OCI-LY7 (cell line): ENCODE measurements at regions not wholly inside any gene's neighbourhood (a gene's known extent, or its start where the extent isn't known, plus 50 kb on each side); places are given as distances from the start of the nearest gene placed in this dataset.

Source experiments
- BruUV-seq: library from RNA; stranded (reverse); fragments of 400-500 nt; replicated peaks from 2 replicates; lab custom pipeline; 2021; lab: Mats Ljungman, UMichigan
- CTCF ChIA-PET: fragments of 300-600 bp; sonication (Branson Sonifier 250); formaldehyde crosslinking; loops from one replicate; lab custom pipeline; 2022; ENCODE audit warnings: antibody characterized with exemption; ENCODE audit not compliant: unreplicated experiment; lab: Charles Lee
- POLR2A ChIA-PET: fragments of 300-600 bp; sonication (Branson Sonifier 250); formaldehyde crosslinking; loops from one replicate; lab custom pipeline; 2022; ENCODE audit warnings: antibody characterized with exemption; lab: Charles Lee
- DNase-seq: peaks from one replicate; pipeline ENCODE4 v3.0.0-alpha.2; 2015; ENCODE audit warnings: low spot score
- H2AFZ ChIP-seq: fragments of 200-600 bp; sonication (generic), shearing (Covaris generic); 2 replicates; pipeline ENCODE4 v1.6.1; 2014; ENCODE audit warnings: mild to moderate bottlenecking, antibody characterized with exemption, low read length, moderate library complexity
- H3K27ac ChIP-seq: fragments of 200-600 bp; sonication (generic); 2 replicates; pipeline ENCODE4 v1.5.1; 2014; ENCODE audit warnings: mixed run types, low read depth, mild to moderate bottlenecking, moderate library complexity, low read length, inconsistent platforms; ENCODE audit not compliant: poor library complexity, severe bottlenecking
- H3K36me3 ChIP-seq: fragments of 200-600 bp; sonication (generic); 2 replicates; pipeline ENCODE4 v1.6.1; 2014; ENCODE audit warnings: mild to moderate bottlenecking, antibody characterized with exemption, low read length, moderate library complexity, mixed read lengths; ENCODE audit not compliant: insufficient read depth
- H3K4me1 ChIP-seq: fragments of 200-600 bp; sonication (generic); 2 replicates; pipeline ENCODE4 v1.5.1; 2014; ENCODE audit warnings: mild to moderate bottlenecking, low read length; ENCODE audit not compliant: insufficient read depth, poor library complexity, severe bottlenecking
- H3K4me2 ChIP-seq: fragments of 200-600 bp; sonication (generic); 2 replicates; pipeline ENCODE4 v1.6.1; 2014; ENCODE audit warnings: mild to moderate bottlenecking, low read length
- H3K4me3 ChIP-seq: fragments of 200-600 bp; sonication (generic); 2 replicates; pipeline ENCODE4 v1.5.1; 2014; ENCODE audit warnings: mild to moderate bottlenecking, low read depth, low read length; ENCODE audit not compliant: poor library complexity, severe bottlenecking
- H3K79me2 ChIP-seq: fragments of 200-600 bp; sonication (generic); 2 replicates; pipeline ENCODE4 v1.6.1; 2016; ENCODE audit warnings: low read depth, mild to moderate bottlenecking, low read length, moderate library complexity, mixed read lengths; ENCODE audit not compliant: insufficient read depth
- H3K9me2 ChIP-seq: fragments of 200-600 bp; sonication (generic); 2 replicates; pipeline ENCODE4 v1.6.1; 2016; ENCODE audit warnings: mild to moderate bottlenecking, low read length, mixed read lengths; ENCODE audit not compliant: insufficient read depth
- H3K9me3 ChIP-seq: fragments of 200-600 bp; sonication (generic); 2 replicates; pipeline ENCODE4 v1.6.1; 2014; ENCODE audit warnings: mild to moderate bottlenecking, mixed run types, low read length, mixed read lengths
- H4K20me1 ChIP-seq: fragments of 200-600 bp; sonication (generic); 2 replicates; pipeline ENCODE4 v1.6.1; 2014; ENCODE audit warnings: mild to moderate bottlenecking, antibody characterized with exemption, low read length, moderate library complexity, mixed read lengths; ENCODE audit not compliant: insufficient read depth
- CTCF ChIP-seq: fragments of 200-600 bp; sonication (generic); conservative IDR thresholded peaks from 2 replicates; pipeline ENCODE4 v1.5.1; 2014; ENCODE audit warnings: mild to moderate bottlenecking, antibody characterized with exemption, low read length, moderate library complexity, mixed read lengths
- EZH2phosphoT487 ChIP-seq: fragments of 200-600 bp; sonication (generic); IDR thresholded peaks from 2 replicates; pipeline ENCODE4 v1.6.1; 2018; ENCODE audit warnings: low read depth, borderline replicate concordance, mild to moderate bottlenecking, mixed run types, antibody characterized with exemption, low read length, moderate library complexity, mixed read lengths
- intact Hi-C: fragments of 100-400 bp; cut with micrococcal nuclease; formaldehyde crosslinking; loops from one replicate; pipeline ENCODE4 v1.10.0; 2022; ENCODE audit not compliant: unreplicated experiment

DNA sequence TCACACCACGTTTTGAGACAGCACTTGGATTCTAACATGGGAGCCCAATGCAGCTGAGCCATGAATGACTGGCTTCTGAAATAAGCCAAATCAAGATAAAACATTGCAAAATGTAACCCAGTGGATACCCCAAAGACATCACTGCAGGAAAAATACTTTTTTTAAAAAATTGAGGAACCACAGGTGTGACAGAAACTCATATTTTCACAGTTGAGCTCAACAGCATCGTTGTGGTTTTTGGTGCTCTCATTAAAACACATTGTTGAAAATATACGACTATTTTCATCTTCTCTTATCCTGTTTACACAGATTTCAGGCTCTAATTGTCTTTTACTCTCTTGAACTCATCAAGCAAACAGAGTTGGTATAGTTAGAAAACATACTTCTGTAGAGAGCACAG is 429.3 kb upstream of the VRK2 start:
- no peak for DNase-seq
- intact Hi-C loops: no loop called here
- Histone ChIP-seq H3K4me1 (no peaks in the 10 kb centered on the region), H3K4me3 (no peak overlapping the region), H3K79me2 (no peaks in the 10 kb centered on the region), H3K27ac (no peak overlapping the region), H2AFZ (no peak overlapping the region), H3K36me3 (no peaks in the 10 kb centered on the region), H3K9me3 (no peaks in the 10 kb centered on the region), H4K20me1 (no peaks in the 10 kb centered on the region), H3K9me2 (no peaks in the 10 kb centered on the region), H3K4me2 (no peak overlapping the region)
- no peak for TF ChIP-seq CTCF
- TF ChIP-seq EZH2phosphoT487: no peak
- BruUV-seq: no TSS peak
- ChIA-PET POLR2A (no interaction called here), CTCF (no interaction called here)

DNA sequence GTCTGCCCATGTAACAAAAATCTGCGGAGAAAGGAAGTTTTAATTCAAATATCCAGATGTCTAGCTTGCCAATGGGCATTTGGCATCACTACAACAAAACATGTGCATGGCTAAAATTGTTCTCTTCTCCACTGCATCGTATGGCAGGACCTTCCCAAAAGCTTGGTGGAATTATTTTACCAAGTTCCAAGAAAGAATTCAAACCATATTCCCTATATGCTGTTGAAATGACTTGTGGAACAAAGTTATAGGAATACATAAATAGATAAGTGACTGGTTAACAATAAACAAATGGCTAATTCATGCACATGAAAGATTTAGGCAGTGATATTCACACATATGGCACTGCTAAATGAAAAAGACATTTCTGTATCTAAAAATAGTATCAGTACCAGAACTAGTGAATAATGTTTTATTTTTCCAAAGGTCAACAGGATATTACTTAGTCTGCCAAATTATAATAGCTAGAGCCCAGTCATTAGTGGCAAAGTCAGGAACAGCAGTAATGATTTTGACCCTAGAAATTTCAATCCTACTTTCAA is 425.4 kb upstream of the VRK2 start:
- no TSS peak for BruUV-seq
- Histone ChIP-seq H3K36me3 (no peaks in the 10 kb centered on the region), H2AFZ (no peak overlapping the region), H4K20me1 (no peaks in the 10 kb centered on the region), H3K79me2 (no peaks in the 10 kb centered on the region), H3K4me3 (no peak overlapping the region), H3K9me2 (no peaks in the 10 kb centered on the region), H3K4me2 (no peak overlapping the region), H3K4me1 (no peaks in the 10 kb centered on the region), H3K27ac (no peak overlapping the region), H3K9me3 (no peaks in the 10 kb centered on the region)
- intact Hi-C loops: no loop called here
- DNase-seq: no peak
- ChIA-PET POLR2A (no interaction called here), CTCF (no interaction called here)
- TF ChIP-seq CTCF (no peak), EZH2phosphoT487 (no peak)

- Histone ChIP-seq H3K4me3 (no peak overlapping the region), H3K27ac (no peak overlapping the region), H4K20me1 (no peaks in the 10 kb centered on the region), H3K4me1 (no peaks in the 10 kb centered on the region), H3K9me3 (no peaks in the 10 kb centered on the region), H3K36me3 (no peaks in the 10 kb centered on the region), H3K79me2 (no peaks in the 10 kb centered on the region), H3K9me2 (no peaks in the 10 kb centered on the region), H3K4me2 (no peak overlapping the region), H2AFZ (no peak overlapping the region)
- no peak for DNase-seq
- no TSS peak for BruUV-seq
- ChIA-PET POLR2A (no interaction called here), CTCF (no interaction called here)
- intact Hi-C loops: no loop called here
- TF ChIP-seq CTCF: no peak
- no peak for TF ChIP-seq EZH2phosphoT487
These were observed 424.6 kb upstream of the VRK2 start for GRCh38 chr2:57622009-57622408.
